ENCODE measurements at regions not wholly inside any gene's neighbourhood (a gene's known extent, or its start where the extent isn't known, plus 50 kb on each side); places are given as distances from the start of the nearest gene placed in this dataset.

DNA sequence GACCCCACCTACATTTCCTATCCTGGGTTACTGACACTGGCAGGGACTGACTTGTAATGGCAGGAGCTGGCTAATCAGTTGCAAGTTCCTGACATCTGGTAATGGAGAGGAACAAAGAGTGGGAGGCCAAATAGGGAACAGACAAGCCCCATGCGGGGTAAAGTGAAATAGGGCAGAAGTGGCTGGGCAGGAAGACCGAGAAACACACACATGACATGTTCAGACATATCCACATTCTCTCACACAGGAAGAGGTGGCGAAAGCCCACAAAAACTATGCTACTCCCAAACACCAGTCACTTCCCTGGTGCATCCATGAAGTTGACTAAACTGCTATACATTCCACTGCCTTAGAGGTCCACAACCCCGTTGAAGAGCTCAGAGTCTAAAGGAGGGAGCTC is 394.1 kb upstream of the TBL1XR1 start:
- TF ChIP-seq POLR2A (IDR thresholded peaks at IDR 0.05; ENCODE audit: control extremely low read depth in 1 of 2, low read depth in 2 of 2, low read length in 2 of 2) (no peak), CHD2 (IDR thresholded peaks at IDR 0.05; ENCODE audit: low read length) (no peak)
- TF ChIP-seq, protein P1, sequence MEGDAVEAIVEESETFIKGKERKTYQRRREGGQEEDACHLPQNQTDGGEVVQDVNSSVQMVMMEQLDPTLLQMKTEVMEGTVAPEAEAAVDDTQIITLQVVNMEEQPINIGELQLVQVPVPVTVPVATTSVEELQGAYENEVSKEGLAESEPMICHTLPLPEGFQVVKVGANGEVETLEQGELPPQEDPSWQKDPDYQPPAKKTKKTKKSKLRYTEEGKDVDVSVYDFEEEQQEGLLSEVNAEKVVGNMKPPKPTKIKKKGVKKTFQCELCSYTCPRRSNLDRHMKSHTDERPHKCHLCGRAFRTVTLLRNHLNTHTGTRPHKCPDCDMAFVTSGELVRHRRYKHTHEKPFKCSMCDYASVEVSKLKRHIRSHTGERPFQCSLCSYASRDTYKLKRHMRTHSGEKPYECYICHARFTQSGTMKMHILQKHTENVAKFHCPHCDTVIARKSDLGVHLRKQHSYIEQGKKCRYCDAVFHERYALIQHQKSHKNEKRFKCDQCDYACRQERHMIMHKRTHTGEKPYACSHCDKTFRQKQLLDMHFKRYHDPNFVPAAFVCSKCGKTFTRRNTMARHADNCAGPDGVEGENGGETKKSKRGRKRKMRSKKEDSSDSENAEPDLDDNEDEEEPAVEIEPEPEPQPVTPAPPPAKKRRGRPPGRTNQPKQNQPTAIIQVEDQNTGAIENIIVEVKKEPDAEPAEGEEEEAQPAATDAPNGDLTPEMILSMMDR (IDR thresholded peaks at IDR 0.05; ENCODE audit: control extremely low read depth in 1 of 3, insufficient read depth in 1 of 3, low read depth in 1 of 3, low read length in 3 of 3): no peak
